ENCODE measurements at regions not wholly inside any gene's neighbourhood (a gene's known extent, or its start where the extent isn't known, plus 50 kb on each side); places are given as distances from the start of the nearest gene placed in this dataset.

- no peak for ATAC-seq
- DNase-seq: no peak
- Histone ChIP-seq H3K9me3 (no peaks in the 10 kb centered on the region), H3K27ac (no peak overlapping the region), H3K4me3 (no peak overlapping the region), H3K36me3 (no peaks in the 10 kb centered on the region), H3K27me3 (peaks cover 0 to 9% (median 0%) of the 10 kb centered on the region in 9 donors), H3K4me1 (peaks cover 0 to 9% (median 0%) of the 10 kb centered on the region in 12 donors)
- no peak for TF ChIP-seq CTCF (IDR thresholded peaks at IDR 0.05)
- no peak for TF ChIP-seq POLR2A (IDR thresholded peaks at IDR 0.05)
- intact Hi-C loops (cut with DNase I): no loop called here
- WGBS, 4 donors: 76 to 94% (median 83%) methylated on average over 4 of the region's 4 CpGs
Measured at GRCh38 chr18:26717123-26717719, 148.3 kb downstream of the AQP4 start.

GRCh38 chr18:26714739-26715138 lies 150.8 kb downstream of the AQP4 start:
- Histone ChIP-seq H3K36me3 (no peaks in the 10 kb centered on the region), H3K27me3 (peaks cover 0 to 9% (median 0%) of the 10 kb centered on the region in 9 donors), H3K27ac (no peak overlapping the region), H3K4me1 (peaks cover 0 to 18% (median 0%) of the 10 kb centered on the region in 12 donors), H3K4me3 (no peak overlapping the region), H3K9me3 (no peaks in the 10 kb centered on the region)
- DNase-seq: no peak
- intact Hi-C loops (cut with DNase I): loop anchor here in 1 of 10 donors (5.0 kb wide), 1 partner anchor 37 kb away; no protein-coding TSS in a partner anchor
- no peak for TF ChIP-seq POLR2A (IDR thresholded peaks at IDR 0.05)
- no peak for TF ChIP-seq CTCF (IDR thresholded peaks at IDR 0.05)
- ATAC-seq: no peak
- WGBS, 4 donors: 43 to 53% (median 46%) methylated on average over 6 of the region's 6 CpGs

GRCh38 chr18:26711756-26712155 lies 153.8 kb downstream of the AQP4 start:
- ATAC-seq: no peak
- intact Hi-C loops (cut with DNase I): loop anchor here in 1 of 10 donors (5.0 kb wide), 1 partner anchor 34 kb away; no protein-coding TSS in a partner anchor
- TF ChIP-seq POLR2A (IDR thresholded peaks at IDR 0.05) (no peak), CTCF (IDR thresholded peaks at IDR 0.05) (no peak)
- WGBS, 4 donors: 60 to 72% (median 67%) methylated on average over 3 of the region's 3 CpGs
- H3K27me3 ChIP-seq: peaks cover 0 to 9% (median 0%) of the 10 kb centered on the region in 9 donors
- no peaks in the 10 kb centered on the region for H3K9me3 ChIP-seq
- H3K4me3 ChIP-seq: no peak overlapping the region
- DNase-seq: no peak
- H3K36me3 ChIP-seq: no peaks in the 10 kb centered on the region
- peaks cover 0 to 21% (median 0%) of the 10 kb centered on the region in 12 donors for H3K4me1 ChIP-seq
- H3K27ac ChIP-seq: peak overlapping the region in 1 of 12 donors; percentile 8

- no peak for TF ChIP-seq CTCF (IDR thresholded peaks at IDR 0.05)
- no peak for TF ChIP-seq POLR2A (IDR thresholded peaks at IDR 0.05)
- WGBS, 4 donors: 44 to 58% (median 52%) methylated on average over 4 of the region's 4 CpGs
- Histone ChIP-seq H3K9me3 (no peaks in the 10 kb centered on the region), H3K36me3 (no peaks in the 10 kb centered on the region), H3K27ac (no peak overlapping the region), H3K27me3 (peaks cover 0 to 9% (median 0%) of the 10 kb centered on the region in 9 donors), H3K4me1 (peaks cover 0 to 22% (median 0%) of the 10 kb centered on the region in 12 donors), H3K4me3 (no peak overlapping the region)
- intact Hi-C loops (cut with DNase I): loop anchor here in 1 of 10 donors (5.0 kb wide), 1 partner anchor 33 kb away; no protein-coding TSS in a partner anchor
- DNase-seq: no peak
- ATAC-seq: no peak
Measured at GRCh38 chr18:26710470-26711096, 154.9 kb downstream of the AQP4 start.

Data from heart left ventricle (tissue), 16 donors.